Glutamatergic neuron (in vitro differentiated cells): ENCODE measurements at regions not wholly inside any gene's neighbourhood (a gene's known extent, or its start where the extent isn't known, plus 50 kb on each side); places are given as distances from the start of the nearest gene placed in this dataset.

Experiments used
- DNase-seq: peaks from one replicate; pipeline ENCODE4 v3.0.0; 2022
- H3K27ac Mint-ChIP-seq: one replicate; pipeline ENCODE4 v1.8.0; 2020; ENCODE audit warnings: mild to moderate bottlenecking, mixed read lengths, inconsistent platforms; ENCODE audit not compliant: unreplicated experiment
- H3K27me3 Mint-ChIP-seq: one replicate; pipeline ENCODE4 v1.8.0; 2020; ENCODE audit warnings: mild to moderate bottlenecking, moderate library complexity, mixed read lengths, inconsistent platforms; ENCODE audit not compliant: unreplicated experiment
- H3K36me3 Mint-ChIP-seq: one replicate; pipeline ENCODE4 v1.8.0; 2020; ENCODE audit warnings: mild to moderate bottlenecking, mixed read lengths, inconsistent platforms; ENCODE audit not compliant: unreplicated experiment
- H3K4me1 Mint-ChIP-seq: one replicate; pipeline ENCODE4 v1.8.0; 2020; ENCODE audit warnings: mild to moderate bottlenecking, low read depth, mixed read lengths, inconsistent platforms; ENCODE audit not compliant: unreplicated experiment
- H3K4me3 Mint-ChIP-seq: one replicate; pipeline ENCODE4 v1.8.0; 2020; ENCODE audit warnings: mild to moderate bottlenecking, mixed read lengths, inconsistent platforms; ENCODE audit not compliant: unreplicated experiment
- H3K9me3 Mint-ChIP-seq: one replicate; pipeline ENCODE4 v1.8.0; 2020; ENCODE audit warnings: mild to moderate bottlenecking, moderate library complexity, mixed read lengths, inconsistent platforms; ENCODE audit not compliant: unreplicated experiment
- CTCF ChIP-seq: fragments of 200-600 bp; sonication (generic); IDR thresholded peaks from one replicate; pipeline ENCODE4 v1.5.0; 2021; ENCODE audit not compliant: partially characterized antibody, unreplicated experiment

GRCh38 chr5:107296572-107296971, 374.2 kb downstream of the EFNA5 start:
- no peak overlapping the region for H3K27ac Mint-ChIP-seq
- no peak for DNase-seq
- H3K4me3 Mint-ChIP-seq = no peak overlapping the region
- no peaks in the 10 kb centered on the region for H3K36me3 Mint-ChIP-seq
- no peaks in the 10 kb centered on the region for H3K9me3 Mint-ChIP-seq
- H3K4me1 Mint-ChIP-seq = no peaks in the 10 kb centered on the region
- peaks cover 4% of the 10 kb centered on the region for H3K27me3 Mint-ChIP-seq
- TF ChIP-seq CTCF = no peak

- no peak overlapping the region for H3K4me3 Mint-ChIP-seq
- no peaks in the 10 kb centered on the region for H3K36me3 Mint-ChIP-seq
- no peak overlapping the region for H3K27ac Mint-ChIP-seq
- H3K9me3 Mint-ChIP-seq = no peaks in the 10 kb centered on the region
- TF ChIP-seq CTCF = no peak
- peaks cover 4% of the 10 kb centered on the region for H3K27me3 Mint-ChIP-seq
- no peaks in the 10 kb centered on the region for H3K4me1 Mint-ChIP-seq
- no peak for DNase-seq
Measured at GRCh38 chr5:107295914-107296313, 374.8 kb downstream of the EFNA5 start.

GRCh38 chr5:107294669-107295068, 376.1 kb downstream of the EFNA5 start:
- H3K4me3 Mint-ChIP-seq = no peak overlapping the region
- TF ChIP-seq CTCF = no peak
- no peak for DNase-seq
- no peak overlapping the region for H3K27ac Mint-ChIP-seq
- no peaks in the 10 kb centered on the region for H3K36me3 Mint-ChIP-seq
- H3K27me3 Mint-ChIP-seq = peaks cover 4% of the 10 kb centered on the region
- no peaks in the 10 kb centered on the region for H3K4me1 Mint-ChIP-seq
- no peaks in the 10 kb centered on the region for H3K9me3 Mint-ChIP-seq

- no peaks in the 10 kb centered on the region for H3K36me3 Mint-ChIP-seq
- H3K9me3 Mint-ChIP-seq = no peaks in the 10 kb centered on the region
- DNase-seq = no peak
- H3K4me1 Mint-ChIP-seq = no peaks in the 10 kb centered on the region
- no peak overlapping the region for H3K4me3 Mint-ChIP-seq
- H3K27ac Mint-ChIP-seq = no peak overlapping the region
- peaks cover 4% of the 10 kb centered on the region for H3K27me3 Mint-ChIP-seq
- TF ChIP-seq CTCF = no peak
Measured at GRCh38 chr5:107294211-107294550, 376.6 kb downstream of the EFNA5 start.

- no peak for TF ChIP-seq CTCF
- Mint-ChIP-seq H3K4me1 (no peaks in the 10 kb centered on the region), H3K27me3 (peaks cover 4% of the 10 kb centered on the region), H3K9me3 (no peaks in the 10 kb centered on the region), H3K4me3 (no peak overlapping the region), H3K27ac (no peak overlapping the region), H3K36me3 (no peaks in the 10 kb centered on the region)
- DNase-seq = no peak
Measured at GRCh38 chr5:107293541-107294210, 377.1 kb downstream of the EFNA5 start.
